ENCODE measurements at regions not wholly inside any gene's neighbourhood (a gene's known extent, or its start where the extent isn't known, plus 50 kb on each side); places are given as distances from the start of the nearest gene placed in this dataset.
"Not testable (repeated sequence)": the region's sequence is repeated elsewhere in the genome, so short reads cannot be mapped to it uniquely, and the experiment has no call there.

GRCh38 chr1:143863901-143864520 is 107.8 kb downstream of the FAM72C start:
- DNase-seq (ENCODE audit: low read depth, low spot score); H2AFZ ChIP-seq (ENCODE audit: low read depth, low read length, poor library complexity, severe bottlenecking); BruUV-seq (replicated peaks); H3K4me1 ChIP-seq (ENCODE audit: control insufficient read depth in 1 of 2, insufficient read depth in 2 of 2, low read length in 2 of 2); H4K20me1 ChIP-seq (ENCODE audit: insufficient read depth); H3K27me3 ChIP-seq (ENCODE audit: insufficient read depth, low read length); intact Hi-C loops (cut with micrococcal nuclease); POLR2A ChIA-PET; RAD21 ChIA-PET (ENCODE audit: low non-redundant PET in 1 of 2, low total read pairs in 2 of 2, uncharacterized antibody in 2 of 2, unreplicated experiment in 2 of 2); H3K9me3 ChIP-seq (ENCODE audit: control insufficient read depth in 1 of 2, insufficient read depth in 1 of 2, low read depth in 1 of 2, low read length in 2 of 2); H3K4me2 ChIP-seq (ENCODE audit: low read length); H3K9ac ChIP-seq (ENCODE audit: low read length); H3K9me2 ChIP-seq (ENCODE audit: insufficient read depth); H3K36me3 ChIP-seq (ENCODE audit: control insufficient read depth in 1 of 2, insufficient read depth in 2 of 2, low read length in 2 of 2); ATAC-seq; H3K27ac ChIP-seq (ENCODE audit: low read depth, low read length); H3K4me3 ChIP-seq (replicated peaks in 1 of 2; ENCODE audit: low read depth in 1 of 2, low read length in 2 of 2); H3K79me2 ChIP-seq (ENCODE audit: insufficient read depth, low read length); CTCF ChIA-PET: not testable (repeated sequence)

- RAD21 ChIA-PET (ENCODE audit: low non-redundant PET in 1 of 2, low total read pairs in 2 of 2, uncharacterized antibody in 2 of 2, unreplicated experiment in 2 of 2); H3K27me3 ChIP-seq (ENCODE audit: insufficient read depth, low read length); DNase-seq (ENCODE audit: low read depth, low spot score); H3K4me2 ChIP-seq (ENCODE audit: low read length); H3K79me2 ChIP-seq (ENCODE audit: insufficient read depth, low read length); H3K9me3 ChIP-seq (ENCODE audit: control insufficient read depth in 1 of 2, insufficient read depth in 1 of 2, low read depth in 1 of 2, low read length in 2 of 2); H2AFZ ChIP-seq (ENCODE audit: low read depth, low read length, poor library complexity, severe bottlenecking); H3K27ac ChIP-seq (ENCODE audit: low read depth, low read length); intact Hi-C loops (cut with micrococcal nuclease); CTCF ChIA-PET; H3K4me1 ChIP-seq (ENCODE audit: control insufficient read depth in 1 of 2, insufficient read depth in 2 of 2, low read length in 2 of 2); BruUV-seq (replicated peaks); H3K4me3 ChIP-seq (replicated peaks in 1 of 2; ENCODE audit: low read depth in 1 of 2, low read length in 2 of 2); H3K36me3 ChIP-seq (ENCODE audit: control insufficient read depth in 1 of 2, insufficient read depth in 2 of 2, low read length in 2 of 2); H3K9me2 ChIP-seq (ENCODE audit: insufficient read depth); H3K9ac ChIP-seq (ENCODE audit: low read length); POLR2A ChIA-PET; ATAC-seq; H4K20me1 ChIP-seq (ENCODE audit: insufficient read depth): not testable (repeated sequence)
Observed at GRCh38 chr1:143862722-143863121, 109.1 kb downstream of the FAM72C start.

- H3K27me3 ChIP-seq (ENCODE audit: insufficient read depth, low read length); DNase-seq (ENCODE audit: low read depth, low spot score): not testable (repeated sequence)
Observed at GRCh38 chr1:143861306-143861705, 110.5 kb downstream of the FAM72C start.

GRCh38 chr1:143855867-143856266 is 115.9 kb downstream of the FAM72C start:
- ATAC-seq; H3K27ac ChIP-seq (ENCODE audit: low read depth, low read length); H3K4me2 ChIP-seq (ENCODE audit: low read length); intact Hi-C loops (cut with micrococcal nuclease); H3K4me3 ChIP-seq (replicated peaks in 1 of 2; ENCODE audit: low read depth in 1 of 2, low read length in 2 of 2); H4K20me1 ChIP-seq (ENCODE audit: insufficient read depth); H3K36me3 ChIP-seq (ENCODE audit: control insufficient read depth in 1 of 2, insufficient read depth in 2 of 2, low read length in 2 of 2); DNase-seq (ENCODE audit: low read depth, low spot score); H2AFZ ChIP-seq (ENCODE audit: low read depth, low read length, poor library complexity, severe bottlenecking); POLR2A ChIA-PET; BruUV-seq (replicated peaks); H3K27me3 ChIP-seq (ENCODE audit: insufficient read depth, low read length); H3K9me3 ChIP-seq (ENCODE audit: control insufficient read depth in 1 of 2, insufficient read depth in 1 of 2, low read depth in 1 of 2, low read length in 2 of 2); H3K4me1 ChIP-seq (ENCODE audit: control insufficient read depth in 1 of 2, insufficient read depth in 2 of 2, low read length in 2 of 2); RAD21 ChIA-PET (ENCODE audit: low non-redundant PET in 1 of 2, low total read pairs in 2 of 2, uncharacterized antibody in 2 of 2, unreplicated experiment in 2 of 2); H3K9ac ChIP-seq (ENCODE audit: low read length); CTCF ChIA-PET; H3K9me2 ChIP-seq (ENCODE audit: insufficient read depth); H3K79me2 ChIP-seq (ENCODE audit: insufficient read depth, low read length): not testable (repeated sequence)

More at GRCh38 chr1:143861306-143861705, 110.5 kb downstream of the FAM72C start:
- intact Hi-C loops (cut with micrococcal nuclease); H3K4me3 ChIP-seq (replicated peaks in 1 of 2; ENCODE audit: low read depth in 1 of 2, low read length in 2 of 2); POLR2A ChIA-PET; H3K9me3 ChIP-seq (ENCODE audit: control insufficient read depth in 1 of 2, insufficient read depth in 1 of 2, low read depth in 1 of 2, low read length in 2 of 2); RAD21 ChIA-PET (ENCODE audit: low non-redundant PET in 1 of 2, low total read pairs in 2 of 2, uncharacterized antibody in 2 of 2, unreplicated experiment in 2 of 2); H3K4me2 ChIP-seq (ENCODE audit: low read length); BruUV-seq (replicated peaks); H3K27ac ChIP-seq (ENCODE audit: low read depth, low read length); CTCF ChIA-PET; H4K20me1 ChIP-seq (ENCODE audit: insufficient read depth); H3K9ac ChIP-seq (ENCODE audit: low read length); H3K4me1 ChIP-seq (ENCODE audit: control insufficient read depth in 1 of 2, insufficient read depth in 2 of 2, low read length in 2 of 2); ATAC-seq; H2AFZ ChIP-seq (ENCODE audit: low read depth, low read length, poor library complexity, severe bottlenecking); H3K79me2 ChIP-seq (ENCODE audit: insufficient read depth, low read length); H3K9me2 ChIP-seq (ENCODE audit: insufficient read depth); H3K36me3 ChIP-seq (ENCODE audit: control insufficient read depth in 1 of 2, insufficient read depth in 2 of 2, low read length in 2 of 2): not testable (repeated sequence)

- intact Hi-C loops (cut with micrococcal nuclease); RAD21 ChIA-PET (ENCODE audit: low non-redundant PET in 1 of 2, low total read pairs in 2 of 2, uncharacterized antibody in 2 of 2, unreplicated experiment in 2 of 2); H3K9ac ChIP-seq (ENCODE audit: low read length); H3K9me2 ChIP-seq (ENCODE audit: insufficient read depth); H3K27me3 ChIP-seq (ENCODE audit: insufficient read depth, low read length); H3K9me3 ChIP-seq (ENCODE audit: control insufficient read depth in 1 of 2, insufficient read depth in 1 of 2, low read depth in 1 of 2, low read length in 2 of 2); H3K79me2 ChIP-seq (ENCODE audit: insufficient read depth, low read length); H2AFZ ChIP-seq (ENCODE audit: low read depth, low read length, poor library complexity, severe bottlenecking); BruUV-seq (replicated peaks); H3K4me2 ChIP-seq (ENCODE audit: low read length); DNase-seq (ENCODE audit: low read depth, low spot score); H3K36me3 ChIP-seq (ENCODE audit: control insufficient read depth in 1 of 2, insufficient read depth in 2 of 2, low read length in 2 of 2); ATAC-seq; H3K27ac ChIP-seq (ENCODE audit: low read depth, low read length); H4K20me1 ChIP-seq (ENCODE audit: insufficient read depth); H3K4me1 ChIP-seq (ENCODE audit: control insufficient read depth in 1 of 2, insufficient read depth in 2 of 2, low read length in 2 of 2); POLR2A ChIA-PET; H3K4me3 ChIP-seq (replicated peaks in 1 of 2; ENCODE audit: low read depth in 1 of 2, low read length in 2 of 2); CTCF ChIA-PET: not testable (repeated sequence)
Observed at GRCh38 chr1:143854069-143854468, 117.7 kb downstream of the FAM72C start.

Measured in HCT116 (cell line).